H9 (cell line): ENCODE measurements at regions not wholly inside any gene's neighbourhood (a gene's known extent, or its start where the extent isn't known, plus 50 kb on each side); places are given as distances from the start of the nearest gene placed in this dataset.

Experiments
- DNase-seq: peaks from one replicate; pipeline ENCODE4 v3.0.0-alpha.2; 2017
- H2AFZ ChIP-seq: one replicate; pipeline ENCODE4 v1.6.1; 2013; ENCODE audit warnings: mild to moderate bottlenecking, low read length, control low read depth, moderate library complexity
- H2AK5ac ChIP-seq: 2 replicates; pipeline ENCODE4 v1.6.1; 2013; ENCODE audit warnings: low read length, control low read depth, mixed read lengths; ENCODE audit not compliant: insufficient read length
- H2BK120ac ChIP-seq: one replicate; pipeline ENCODE4 v1.6.1; 2013; ENCODE audit warnings: low read depth, mild to moderate bottlenecking, low read length, control low read depth, inconsistent platforms; ENCODE audit not compliant: poor library complexity, severe bottlenecking
- H2BK12ac ChIP-seq: 2 replicates; pipeline ENCODE4 v1.6.1; 2013; ENCODE audit warnings: low read length, control low read depth, mixed read lengths, low read depth; ENCODE audit not compliant: insufficient read length
- H2BK15ac ChIP-seq: 2 replicates; pipeline ENCODE4 v1.6.1; 2013; ENCODE audit warnings: low read depth, low read length, control low read depth
- H2BK20ac ChIP-seq: one replicate; pipeline ENCODE4 v1.6.1; 2013; ENCODE audit warnings: low read depth, mild to moderate bottlenecking, low read length, control low read depth, inconsistent platforms; ENCODE audit not compliant: poor library complexity, severe bottlenecking
- H2BK5ac ChIP-seq: 2 replicates; pipeline ENCODE4 v1.6.1; 2013; ENCODE audit warnings: low read length, control low read depth, mixed read lengths; ENCODE audit not compliant: insufficient read length
- H3K14ac ChIP-seq: 2 replicates; pipeline ENCODE4 v1.6.1; 2013; ENCODE audit warnings: low read length, control low read depth; ENCODE audit not compliant: insufficient read depth
- H3K18ac ChIP-seq: 2 replicates; pipeline ENCODE4 v1.6.1; 2013; ENCODE audit warnings: low read depth, mild to moderate bottlenecking, mixed read lengths, low read length, control low read depth; ENCODE audit not compliant: insufficient read length
- H3K23ac ChIP-seq: 2 replicates; pipeline ENCODE4 v1.6.1; 2013; ENCODE audit warnings: low read length, control low read depth, mixed read lengths, low read depth; ENCODE audit not compliant: insufficient read length
- H3K23me2 ChIP-seq: 2 replicates; pipeline ENCODE4 v1.6.1; 2013; ENCODE audit warnings: low read depth, mild to moderate bottlenecking, mixed read lengths, low read length, control low read depth; ENCODE audit not compliant: insufficient read length, poor library complexity, severe bottlenecking
- H3K27ac ChIP-seq: 2 replicates; pipeline ENCODE4 v1.5.1; 2013; ENCODE audit warnings: low read length, control low read depth, mixed read lengths, low read depth; ENCODE audit not compliant: insufficient read length
- H3K27me3 ChIP-seq: 2 replicates; pipeline ENCODE4 v1.6.1; 2013; ENCODE audit warnings: low read length, control low read depth, inconsistent platforms; ENCODE audit not compliant: insufficient read depth
- H3K4ac ChIP-seq: 2 replicates; pipeline ENCODE4 v1.6.1; 2013; ENCODE audit warnings: low read depth, mild to moderate bottlenecking, control low read depth, inconsistent platforms, low read length, moderate library complexity
- H3K4me1 ChIP-seq: 2 replicates; pipeline ENCODE4 v1.6.1; 2013; ENCODE audit warnings: low read length, control low read depth, inconsistent platforms; ENCODE audit not compliant: insufficient read depth
- H3K4me2 ChIP-seq: 2 replicates; pipeline ENCODE4 v1.6.1; 2013; ENCODE audit warnings: low read length, control low read depth, mixed read lengths; ENCODE audit not compliant: insufficient read length, insufficient read depth
- H3K56ac ChIP-seq: 2 replicates; pipeline ENCODE4 v1.6.1; 2013; ENCODE audit warnings: low read depth, mild to moderate bottlenecking, mixed read lengths, low read length, control low read depth; ENCODE audit not compliant: insufficient read length
- H3K79me1 ChIP-seq: 2 replicates; pipeline ENCODE4 v1.6.1; 2013; ENCODE audit warnings: low read depth, mild to moderate bottlenecking, moderate library complexity, low read length, control low read depth, inconsistent platforms; ENCODE audit not compliant: insufficient read depth, poor library complexity, severe bottlenecking
- H3K79me2 ChIP-seq: 2 replicates; pipeline ENCODE4 v1.6.1; 2013; ENCODE audit warnings: low read length, control low read depth, inconsistent platforms; ENCODE audit not compliant: insufficient read depth
- H3K9ac ChIP-seq: 2 replicates; pipeline ENCODE4 v1.6.1; 2013; ENCODE audit warnings: low read length, control low read depth, mixed read lengths; ENCODE audit not compliant: insufficient read length; ENCODE audit errors: extremely low read depth
- H3K9me3 ChIP-seq: one replicate; pipeline ENCODE4 v1.6.1; 2013; ENCODE audit warnings: low read depth, low read length, inconsistent platforms; ENCODE audit not compliant: control insufficient read depth
- H3T11ph ChIP-seq: one replicate; pipeline ENCODE4 v1.6.1; 2013; ENCODE audit warnings: mild to moderate bottlenecking, low read length, control low read depth, inconsistent platforms
- H4K20me1 ChIP-seq: one replicate; pipeline ENCODE4 v1.6.1; 2013; ENCODE audit not compliant: control insufficient read depth, insufficient read length, insufficient read depth
- H4K5ac ChIP-seq: 2 replicates; pipeline ENCODE4 v1.6.1; 2013; ENCODE audit warnings: low read depth, mild to moderate bottlenecking, mixed read lengths, low read length, control low read depth; ENCODE audit not compliant: insufficient read length
- H4K8ac ChIP-seq: replicated peaks from 2 replicates; pipeline ENCODE4 v1.6.1; 2013; ENCODE audit warnings: low read length, control low read depth, mixed read lengths, low read depth; ENCODE audit not compliant: insufficient read length
- H4K91ac ChIP-seq: 2 replicates; pipeline ENCODE4 v1.6.1; 2013; ENCODE audit warnings: low read depth, mild to moderate bottlenecking, moderate library complexity, mixed read lengths, low read length, control low read depth; ENCODE audit not compliant: insufficient read length
- H3K27ac Mint-ChIP-seq, 3 experiments: 2 replicates in 2 of 3; 3 replicates in 1 of 3; pipeline ENCODE4 v1.8.0; 2020 to 2021; ENCODE audit warnings: mixed read lengths in 3 of 3, mild to moderate bottlenecking in 1 of 3, moderate library complexity in 1 of 3
- H3K27me3 Mint-ChIP-seq: 2 replicates; pipeline ENCODE4 v1.8.0; 2021; ENCODE audit warnings: low read depth, mild to moderate bottlenecking, moderate library complexity, mixed read lengths
- H3K36me3 Mint-ChIP-seq, 3 experiments: 2 replicates in 2 of 3; 3 replicates in 1 of 3; pipeline ENCODE4 v1.8.0; 2020 to 2021; ENCODE audit warnings: low read depth in 3 of 3, mixed read lengths in 3 of 3; ENCODE audit not compliant: insufficient read depth in 1 of 3
- H3K4me1 Mint-ChIP-seq, 2 experiments: 2 replicates each; pipeline ENCODE4 v1.8.0; 2020; ENCODE audit warnings: mixed read lengths in 2 of 2
- H3K4me3 Mint-ChIP-seq, 2 experiments: 2 replicates in 1 of 2; 3 replicates in 1 of 2; pipeline ENCODE4 v1.8.0; 2020 to 2021; ENCODE audit warnings: mild to moderate bottlenecking in 2 of 2, mixed read lengths in 2 of 2, moderate library complexity in 1 of 2
- H3K9me3 Mint-ChIP-seq, 2 experiments: 2 replicates in 1 of 2; 3 replicates in 1 of 2; pipeline ENCODE4 v1.8.0; 2020; ENCODE audit warnings: mild to moderate bottlenecking in 2 of 2, mixed read lengths in 2 of 2, moderate library complexity in 1 of 2
- WGBS: extraction: QIAGEN DNeasy Blood & Tissue Kit; methylation state at CpG from one replicate; pipeline ENCODE4 v1.1.7; 2013; ENCODE audit warnings: missing lambda C conversion rate, low lambda C conversion rate, mixed read lengths; ENCODE audit not compliant: insufficient read length; ENCODE audit errors: extremely low coverage; 5-methylcytosine and 5-hydroxymethylcytosine counted together
- TF ChIP-seq, protein P1 (sequence below): fragments of 200-600 bp; sonication (generic); conservative IDR thresholded peaks from 3 replicates; pipeline ENCODE4 v1.8.0; 2021; ENCODE audit warnings: antibody characterized with exemption, mild to moderate bottlenecking

DNA sequence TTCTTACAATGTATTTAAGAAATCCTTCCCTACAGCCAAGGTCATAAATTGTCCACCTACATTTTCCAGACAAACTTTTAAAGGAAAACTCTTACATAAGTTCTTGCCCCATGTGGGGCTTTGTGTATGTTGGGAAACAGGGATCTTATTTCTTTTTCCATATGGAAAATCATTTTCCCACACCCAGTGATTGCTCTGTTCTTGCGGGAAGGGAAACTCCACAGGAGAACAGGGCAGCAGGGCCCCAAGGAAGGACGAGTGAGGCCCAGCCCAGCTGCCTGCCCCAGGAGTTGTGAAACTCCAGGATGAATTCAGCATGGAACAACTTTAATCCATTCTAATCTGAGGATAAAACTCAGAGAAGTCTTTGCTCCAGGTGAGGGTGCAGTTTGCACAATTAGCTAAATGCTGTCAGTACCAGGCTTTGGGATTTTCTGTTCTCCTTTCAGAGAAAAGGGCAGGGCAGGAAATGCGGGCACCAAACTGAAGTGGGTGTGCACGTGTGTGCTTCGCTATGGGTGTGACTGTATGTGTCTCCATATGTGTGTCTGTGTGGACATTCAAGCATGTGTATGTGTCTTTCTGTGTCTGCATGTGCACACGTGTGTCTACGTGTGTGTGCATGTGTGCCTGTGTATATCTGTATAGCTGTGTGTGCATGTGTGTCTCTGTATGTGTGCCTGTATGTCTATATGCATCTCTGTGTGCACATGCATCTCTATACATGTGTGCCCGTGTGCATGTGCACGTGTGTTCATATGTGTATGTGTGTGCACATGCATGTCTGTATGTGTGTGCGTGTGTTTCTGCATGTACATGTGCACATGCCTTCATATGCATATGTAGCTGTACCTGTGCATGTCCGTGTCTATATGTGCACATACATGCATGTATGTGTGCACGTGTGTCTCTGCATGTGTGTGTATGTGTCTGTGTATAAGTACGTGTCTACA, 102.0 kb upstream of the FAM20C start:
- Histone ChIP-seq H3K4me1 (peaks cover 16% of the 10 kb centered on the region; the same call in 1 of the 2 replicates), H4K20me1 (no peaks in the 10 kb centered on the region), H3K23me2 (peaks cover 5% of the 10 kb centered on the region), H3K4ac (no peak overlapping the region), H2AFZ (no peak overlapping the region), H3K18ac (no peak overlapping the region), H3K79me2 (peaks cover 6% of the 10 kb centered on the region; the same call in 1 of the 2 replicates), H3K4me2 (no peak overlapping the region), H2BK120ac (no peak overlapping the region), H4K5ac (peak overlapping the region; percentile 25), H2BK20ac (no peak overlapping the region), H3K27ac (no peak overlapping the region), H2BK12ac (no peak overlapping the region), H3K9me3 (no peaks in the 10 kb centered on the region), H4K8ac (peak overlapping the region; percentile 4), H4K91ac (no peak overlapping the region), H2BK5ac (no peak overlapping the region), H3T11ph (no peak overlapping the region), H3K23ac (no peak overlapping the region), H3K9ac (no peak overlapping the region), H3K14ac (no peak overlapping the region), H3K56ac (no peak overlapping the region), H2AK5ac (no peak overlapping the region), H2BK15ac (no peak overlapping the region), H3K27me3 (no peaks in the 10 kb centered on the region), H3K79me1 (no peaks in the 10 kb centered on the region)
- peak overlapping the region in 2 of 3 experiments; percentile 55 to 86; a peak in 6 of 7 replicates for H3K27ac Mint-ChIP-seq
- no CpG with 5 or more reads among the region's 13 CpGs for WGBS
- peaks cover 69 to 74% of the 10 kb centered on the region in 2 experiments for H3K4me1 Mint-ChIP-seq
- TF ChIP-seq, protein P1, sequence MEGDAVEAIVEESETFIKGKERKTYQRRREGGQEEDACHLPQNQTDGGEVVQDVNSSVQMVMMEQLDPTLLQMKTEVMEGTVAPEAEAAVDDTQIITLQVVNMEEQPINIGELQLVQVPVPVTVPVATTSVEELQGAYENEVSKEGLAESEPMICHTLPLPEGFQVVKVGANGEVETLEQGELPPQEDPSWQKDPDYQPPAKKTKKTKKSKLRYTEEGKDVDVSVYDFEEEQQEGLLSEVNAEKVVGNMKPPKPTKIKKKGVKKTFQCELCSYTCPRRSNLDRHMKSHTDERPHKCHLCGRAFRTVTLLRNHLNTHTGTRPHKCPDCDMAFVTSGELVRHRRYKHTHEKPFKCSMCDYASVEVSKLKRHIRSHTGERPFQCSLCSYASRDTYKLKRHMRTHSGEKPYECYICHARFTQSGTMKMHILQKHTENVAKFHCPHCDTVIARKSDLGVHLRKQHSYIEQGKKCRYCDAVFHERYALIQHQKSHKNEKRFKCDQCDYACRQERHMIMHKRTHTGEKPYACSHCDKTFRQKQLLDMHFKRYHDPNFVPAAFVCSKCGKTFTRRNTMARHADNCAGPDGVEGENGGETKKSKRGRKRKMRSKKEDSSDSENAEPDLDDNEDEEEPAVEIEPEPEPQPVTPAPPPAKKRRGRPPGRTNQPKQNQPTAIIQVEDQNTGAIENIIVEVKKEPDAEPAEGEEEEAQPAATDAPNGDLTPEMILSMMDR = no peak
- peaks cover 0 to 6% of the 10 kb centered on the region in 2 experiments; a peak in 2 of 5 replicates for H3K9me3 Mint-ChIP-seq
- H3K27me3 Mint-ChIP-seq = no peaks in the 10 kb centered on the region
- H3K36me3 Mint-ChIP-seq = peaks cover 3 to 5% (median 3%) of the 10 kb centered on the region in 3 experiments; a peak in 5 of 7 replicates
- DNase-seq = no peak
- peak overlapping the region in 1 of 2 experiments; percentile 21; a peak in 1 of 5 replicates for H3K4me3 Mint-ChIP-seq
